ENCODE measurements at regions not wholly inside any gene's neighbourhood (a gene's known extent, or its start where the extent isn't known, plus 50 kb on each side); places are given as distances from the start of the nearest gene placed in this dataset.

GRCh38 chr7:117974891-117975290 is 101.7 kb upstream of the CTTNBP2 start:
- POLR2A ChIA-PET (ENCODE audit: unreplicated experiment) = no interaction called here

DNA sequence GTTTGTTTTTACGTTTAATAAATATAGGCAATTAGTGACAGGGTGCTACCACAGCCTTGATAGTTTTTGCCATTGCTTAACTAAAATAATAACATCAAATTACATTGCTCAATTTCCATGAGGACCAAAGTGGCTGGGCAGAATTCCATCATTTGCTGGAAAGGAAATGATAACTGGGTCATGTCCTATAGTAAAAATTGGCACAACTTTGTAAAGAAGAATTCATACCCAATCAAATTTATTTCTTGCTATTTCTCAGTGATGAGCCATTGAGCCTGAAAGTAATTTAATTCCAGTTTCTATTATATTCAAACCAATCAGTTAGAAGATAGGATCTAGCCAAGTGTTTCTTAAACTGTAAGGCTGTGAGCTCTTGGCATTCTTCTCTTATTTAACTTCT is 102.2 kb upstream of the CTTNBP2 start:
- DNase-seq = no peak
- CTCF ChIA-PET = no interaction called here
- H3F3A ChIP-seq (ENCODE audit: insufficient read depth, low read depth) = no peaks in the 10 kb centered on the region
- no peaks in the 10 kb centered on the region for H3K4me1 ChIP-seq (replicated peaks; ENCODE audit: insufficient read depth)
- no peaks in the 10 kb centered on the region for H3K9me2 ChIP-seq (ENCODE audit: insufficient read depth)
- no peaks in the 10 kb centered on the region for H3K36me3 ChIP-seq (ENCODE audit: low read depth)
- no TSS peak for BruUV-seq (replicated peaks)
- no peaks in the 10 kb centered on the region for H4K20me1 ChIP-seq (ENCODE audit: insufficient read depth)
- POLR2A ChIA-PET (ENCODE audit: unreplicated experiment) = no interaction called here
- H3K4me3 ChIP-seq = no peak overlapping the region
- no peak overlapping the region for H2AFZ ChIP-seq
- H3K27ac ChIP-seq = no peak overlapping the region
- no peak overlapping the region for H3K4me2 ChIP-seq
- no peak for TF ChIP-seq EZH2 (IDR thresholded peaks at IDR 0.05; ENCODE audit: low read depth)
- no peaks in the 10 kb centered on the region for H3K79me2 ChIP-seq (ENCODE audit: low read depth)
- H3K9me3 ChIP-seq (ENCODE audit: insufficient read depth, low read depth) = no peaks in the 10 kb centered on the region
- intact Hi-C loops (cut with micrococcal nuclease; ENCODE audit: unreplicated experiment) = no loop called here
- H3K27me3 ChIP-seq (ENCODE audit: insufficient read depth, low read depth) = no peaks in the 10 kb centered on the region

More at GRCh38 chr7:117974891-117975290, 101.7 kb upstream of the CTTNBP2 start:
- Histone ChIP-seq H3F3A (ENCODE audit: insufficient read depth, low read depth) (no peaks in the 10 kb centered on the region), H3K9me3 (ENCODE audit: insufficient read depth, low read depth) (no peaks in the 10 kb centered on the region), H2AFZ (no peak overlapping the region), H3K79me2 (ENCODE audit: low read depth) (no peaks in the 10 kb centered on the region), H3K9me2 (ENCODE audit: insufficient read depth) (no peaks in the 10 kb centered on the region), H3K4me3 (no peak overlapping the region), H3K27ac (no peak overlapping the region), H3K4me2 (no peak overlapping the region), H4K20me1 (ENCODE audit: insufficient read depth) (no peaks in the 10 kb centered on the region), H3K4me1 (replicated peaks; ENCODE audit: insufficient read depth) (no peaks in the 10 kb centered on the region), H3K27me3 (ENCODE audit: insufficient read depth, low read depth) (no peaks in the 10 kb centered on the region), H3K36me3 (ENCODE audit: low read depth) (no peaks in the 10 kb centered on the region)
- DNase-seq = no peak
- no TSS peak for BruUV-seq (replicated peaks)
- intact Hi-C loops (cut with micrococcal nuclease; ENCODE audit: unreplicated experiment) = no loop called here
- CTCF ChIA-PET = no interaction called here
- TF ChIP-seq EZH2 (IDR thresholded peaks at IDR 0.05; ENCODE audit: low read depth) (no peak), CTCF (conservative IDR thresholded peaks at IDR 0.05) (no peak)

- Histone ChIP-seq H3K27ac (no peak overlapping the region), H3K9me3 (ENCODE audit: insufficient read depth, low read depth) (no peaks in the 10 kb centered on the region), H4K20me1 (ENCODE audit: insufficient read depth) (no peaks in the 10 kb centered on the region), H3K4me2 (no peak overlapping the region), H3K79me2 (ENCODE audit: low read depth) (no peaks in the 10 kb centered on the region), H3K36me3 (ENCODE audit: low read depth) (no peaks in the 10 kb centered on the region), H3F3A (ENCODE audit: insufficient read depth, low read depth) (no peaks in the 10 kb centered on the region), H3K4me3 (no peak overlapping the region), H2AFZ (no peak overlapping the region), H3K4me1 (replicated peaks; ENCODE audit: insufficient read depth) (no peaks in the 10 kb centered on the region), H3K9me2 (ENCODE audit: insufficient read depth) (no peaks in the 10 kb centered on the region), H3K27me3 (ENCODE audit: insufficient read depth, low read depth) (no peaks in the 10 kb centered on the region)
- no peak for DNase-seq
- no peak for TF ChIP-seq EZH2 (IDR thresholded peaks at IDR 0.05; ENCODE audit: low read depth)
- TF ChIP-seq CTCF (conservative IDR thresholded peaks at IDR 0.05) = no peak
- ChIA-PET POLR2A (ENCODE audit: unreplicated experiment) (interaction anchor here (0.5 kb wide), 1 partner anchor 21 kb away, joined by 5 read pairs; no protein-coding TSS in a partner anchor), CTCF (no interaction called here)
- BruUV-seq (replicated peaks) = no TSS peak
- intact Hi-C loops (cut with micrococcal nuclease; ENCODE audit: unreplicated experiment) = no loop called here
Measured at GRCh38 chr7:117979954-117980497, 106.8 kb upstream of the CTTNBP2 start.
